ENCODE measurements at regions not wholly inside any gene's neighbourhood (a gene's known extent, or its start where the extent isn't known, plus 50 kb on each side); places are given as distances from the start of the nearest gene placed in this dataset.

GRCh38 chr11:109173504-109173903, 248.5 kb upstream of the C11orf87 start:
- no peak for TF ChIP-seq POLR2A (IDR thresholded peaks at IDR 0.05; ENCODE audit: low read depth, low read length)
- TF ChIP-seq POLR2AphosphoS5 (IDR thresholded peaks at IDR 0.05; ENCODE audit: low read depth, low read length) = no peak

Data from GM12892 (cell line).